ENCODE measurements at regions not wholly inside any gene's neighbourhood (a gene's known extent, or its start where the extent isn't known, plus 50 kb on each side); places are given as distances from the start of the nearest gene placed in this dataset.

DNA sequence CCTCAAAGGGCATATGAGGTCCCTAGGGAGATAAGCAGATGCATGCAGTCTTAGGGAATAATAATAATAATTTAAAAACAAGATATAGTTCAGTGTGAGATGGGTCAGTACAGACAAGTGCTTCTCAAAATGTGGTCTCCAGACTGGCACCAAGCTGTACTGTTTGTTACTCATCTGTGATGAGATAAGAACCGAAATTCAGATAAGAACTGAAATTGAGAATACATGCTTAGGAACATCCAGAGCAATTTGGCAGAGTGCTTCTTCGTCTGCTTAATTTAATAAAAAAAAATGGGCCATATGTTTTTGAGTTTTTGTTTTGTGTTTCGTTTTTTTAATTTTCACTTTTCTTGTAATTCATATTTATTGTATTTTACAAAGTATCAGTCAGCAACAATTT lies 86.5 kb upstream of the SGCD start:
- no peaks in the 10 kb centered on the region for H3K36me3 ChIP-seq (ENCODE audit: low read length)
- H3K9ac ChIP-seq (ENCODE audit: low read length): no peak overlapping the region
- H3K27me3 ChIP-seq (ENCODE audit: low read length): no peaks in the 10 kb centered on the region
- H3K9me3 ChIP-seq (ENCODE audit: insufficient read depth, low read length): no peaks in the 10 kb centered on the region
- H3K9me2 ChIP-seq (replicated peaks; ENCODE audit: insufficient read depth, low read length): no peaks in the 10 kb centered on the region
- H4K20me1 ChIP-seq (ENCODE audit: low read depth, low read length): no peaks in the 10 kb centered on the region
- H3K27ac ChIP-seq (ENCODE audit: low read depth, low read length): no peak overlapping the region
- H3K4me3 ChIP-seq (ENCODE audit: insufficient read depth, low read length, poor library complexity, severe bottlenecking): no peak overlapping the region
- no peaks in the 10 kb centered on the region for H3K79me2 ChIP-seq (ENCODE audit: insufficient read depth, low read length)
- H3K4me2 ChIP-seq (ENCODE audit: low read depth, low read length, poor library complexity, severe bottlenecking): no peak overlapping the region
- H2AFZ ChIP-seq (ENCODE audit: low read depth, low read length, severe bottlenecking): no peak overlapping the region
- no peak for TF ChIP-seq EZH2phosphoT487 (conservative IDR thresholded peaks at IDR 0.05; ENCODE audit: low read length)
- TF ChIP-seq, protein P1, sequence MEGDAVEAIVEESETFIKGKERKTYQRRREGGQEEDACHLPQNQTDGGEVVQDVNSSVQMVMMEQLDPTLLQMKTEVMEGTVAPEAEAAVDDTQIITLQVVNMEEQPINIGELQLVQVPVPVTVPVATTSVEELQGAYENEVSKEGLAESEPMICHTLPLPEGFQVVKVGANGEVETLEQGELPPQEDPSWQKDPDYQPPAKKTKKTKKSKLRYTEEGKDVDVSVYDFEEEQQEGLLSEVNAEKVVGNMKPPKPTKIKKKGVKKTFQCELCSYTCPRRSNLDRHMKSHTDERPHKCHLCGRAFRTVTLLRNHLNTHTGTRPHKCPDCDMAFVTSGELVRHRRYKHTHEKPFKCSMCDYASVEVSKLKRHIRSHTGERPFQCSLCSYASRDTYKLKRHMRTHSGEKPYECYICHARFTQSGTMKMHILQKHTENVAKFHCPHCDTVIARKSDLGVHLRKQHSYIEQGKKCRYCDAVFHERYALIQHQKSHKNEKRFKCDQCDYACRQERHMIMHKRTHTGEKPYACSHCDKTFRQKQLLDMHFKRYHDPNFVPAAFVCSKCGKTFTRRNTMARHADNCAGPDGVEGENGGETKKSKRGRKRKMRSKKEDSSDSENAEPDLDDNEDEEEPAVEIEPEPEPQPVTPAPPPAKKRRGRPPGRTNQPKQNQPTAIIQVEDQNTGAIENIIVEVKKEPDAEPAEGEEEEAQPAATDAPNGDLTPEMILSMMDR (IDR thresholded peaks at IDR 0.05; ENCODE audit: insufficient read depth, low read length, poor library complexity, severe bottlenecking): no peak
- H3F3A ChIP-seq (ENCODE audit: insufficient read depth): no peaks in the 10 kb centered on the region

DNA sequence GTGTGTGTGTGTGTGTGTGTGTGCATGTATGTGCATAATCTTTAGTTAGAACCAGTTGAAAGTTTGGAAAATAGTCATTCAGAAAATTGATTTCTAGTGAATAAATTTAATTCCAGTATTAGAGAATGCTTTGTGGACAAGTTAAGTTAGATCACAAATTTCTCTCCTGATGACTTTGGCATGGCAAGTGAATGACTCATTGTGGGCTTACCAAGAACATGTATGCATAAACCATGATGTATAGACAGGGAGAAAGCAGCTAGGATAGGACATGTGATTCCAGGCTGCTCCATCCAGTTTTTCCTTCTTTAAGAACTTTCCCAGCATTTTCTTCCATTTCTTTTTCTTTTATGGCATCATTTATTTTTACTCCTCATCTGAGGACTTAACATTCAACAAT lies 85.7 kb upstream of the SGCD start:
- Histone ChIP-seq H3F3A (ENCODE audit: insufficient read depth) (no peaks in the 10 kb centered on the region), H3K79me2 (ENCODE audit: insufficient read depth, low read length) (no peaks in the 10 kb centered on the region), H3K27ac (ENCODE audit: low read depth, low read length) (no peak overlapping the region), H3K4me3 (ENCODE audit: insufficient read depth, low read length, poor library complexity, severe bottlenecking) (no peak overlapping the region), H2AFZ (ENCODE audit: low read depth, low read length, severe bottlenecking) (no peak overlapping the region), H3K4me2 (ENCODE audit: low read depth, low read length, poor library complexity, severe bottlenecking) (no peak overlapping the region), H4K20me1 (ENCODE audit: low read depth, low read length) (no peaks in the 10 kb centered on the region), H3K36me3 (ENCODE audit: low read length) (no peaks in the 10 kb centered on the region), H3K9me2 (replicated peaks; ENCODE audit: insufficient read depth, low read length) (no peaks in the 10 kb centered on the region), H3K9ac (ENCODE audit: low read length) (no peak overlapping the region), H3K27me3 (ENCODE audit: low read length) (no peaks in the 10 kb centered on the region), H3K9me3 (ENCODE audit: insufficient read depth, low read length) (no peaks in the 10 kb centered on the region)
- TF ChIP-seq, protein P1 (IDR thresholded peaks at IDR 0.05; ENCODE audit: insufficient read depth, low read length, poor library complexity, severe bottlenecking): no peak
- no peak for TF ChIP-seq EZH2phosphoT487 (conservative IDR thresholded peaks at IDR 0.05; ENCODE audit: low read length)

DNA sequence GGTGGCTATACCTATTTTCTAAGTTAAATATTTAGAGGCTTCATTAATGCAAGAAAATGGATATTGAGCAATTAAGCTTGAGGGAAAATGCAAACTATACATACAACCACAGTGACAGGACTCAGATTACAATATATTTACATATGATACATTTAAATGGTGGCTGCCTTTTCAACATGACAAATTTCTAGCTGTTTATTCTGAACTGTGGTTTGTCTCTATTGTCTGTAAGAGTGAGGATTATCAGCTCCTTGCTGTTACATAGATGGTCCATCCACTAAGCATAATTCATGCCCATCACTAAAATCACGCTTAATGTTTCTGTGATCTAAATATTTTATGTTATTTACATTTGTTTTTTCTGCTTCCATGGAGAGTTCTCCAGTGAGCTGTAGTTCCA lies 81.1 kb upstream of the SGCD start:
- Histone ChIP-seq H2AFZ (ENCODE audit: low read depth, low read length, severe bottlenecking) (no peak overlapping the region), H3K9me2 (replicated peaks; ENCODE audit: insufficient read depth, low read length) (no peaks in the 10 kb centered on the region), H4K20me1 (ENCODE audit: low read depth, low read length) (no peaks in the 10 kb centered on the region), H3K4me2 (ENCODE audit: low read depth, low read length, poor library complexity, severe bottlenecking) (no peak overlapping the region), H3F3A (ENCODE audit: insufficient read depth) (no peaks in the 10 kb centered on the region), H3K9ac (ENCODE audit: low read length) (no peak overlapping the region), H3K4me3 (ENCODE audit: insufficient read depth, low read length, poor library complexity, severe bottlenecking) (no peak overlapping the region), H3K27ac (ENCODE audit: low read depth, low read length) (no peak overlapping the region), H3K79me2 (ENCODE audit: insufficient read depth, low read length) (no peaks in the 10 kb centered on the region), H3K9me3 (ENCODE audit: insufficient read depth, low read length) (no peaks in the 10 kb centered on the region), H3K36me3 (ENCODE audit: low read length) (no peaks in the 10 kb centered on the region), H3K27me3 (ENCODE audit: low read length) (no peaks in the 10 kb centered on the region)
- TF ChIP-seq EZH2phosphoT487 (conservative IDR thresholded peaks at IDR 0.05; ENCODE audit: low read length): no peak
- TF ChIP-seq, protein P1 (IDR thresholded peaks at IDR 0.05; ENCODE audit: insufficient read depth, low read length, poor library complexity, severe bottlenecking): no peak

DNA sequence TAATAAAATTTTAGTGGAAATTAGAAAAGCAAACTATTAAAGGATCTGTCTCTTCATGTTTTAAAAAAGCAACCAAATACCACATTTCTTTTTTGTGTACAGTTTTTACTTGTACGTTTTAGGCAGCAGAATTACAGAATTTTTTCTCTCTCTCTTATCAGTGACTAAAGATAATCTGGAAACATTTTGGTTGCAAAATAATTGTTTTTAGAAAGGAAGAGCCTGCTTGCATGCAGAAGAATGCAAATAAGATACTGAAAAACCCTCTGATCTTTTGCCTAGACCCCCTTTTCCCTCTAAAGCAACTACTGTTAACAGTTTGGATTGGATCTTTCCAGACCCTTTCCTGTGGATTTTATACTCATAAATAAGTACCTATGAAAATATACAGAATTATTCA lies 75.9 kb upstream of the SGCD start:
- no peak overlapping the region for H3K4me2 ChIP-seq (ENCODE audit: low read depth, low read length, poor library complexity, severe bottlenecking)
- no peaks in the 10 kb centered on the region for H3K9me2 ChIP-seq (replicated peaks; ENCODE audit: insufficient read depth, low read length)
- H2AFZ ChIP-seq (ENCODE audit: low read depth, low read length, severe bottlenecking): no peak overlapping the region
- H3K4me3 ChIP-seq (ENCODE audit: insufficient read depth, low read length, poor library complexity, severe bottlenecking): no peak overlapping the region
- no peaks in the 10 kb centered on the region for H3K9me3 ChIP-seq (ENCODE audit: insufficient read depth, low read length)
- no peaks in the 10 kb centered on the region for H4K20me1 ChIP-seq (ENCODE audit: low read depth, low read length)
- no peaks in the 10 kb centered on the region for H3K79me2 ChIP-seq (ENCODE audit: insufficient read depth, low read length)
- H3K36me3 ChIP-seq (ENCODE audit: low read length): no peaks in the 10 kb centered on the region
- H3K27me3 ChIP-seq (ENCODE audit: low read length): no peaks in the 10 kb centered on the region
- H3K9ac ChIP-seq (ENCODE audit: low read length): no peak overlapping the region
- H3K27ac ChIP-seq (ENCODE audit: low read depth, low read length): no peak overlapping the region
- TF ChIP-seq EZH2phosphoT487 (conservative IDR thresholded peaks at IDR 0.05; ENCODE audit: low read length): no peak
- TF ChIP-seq, protein P1 (IDR thresholded peaks at IDR 0.05; ENCODE audit: insufficient read depth, low read length, poor library complexity, severe bottlenecking): no peak
- H3F3A ChIP-seq (ENCODE audit: insufficient read depth): no peaks in the 10 kb centered on the region
